ENCODE measurements at regions not wholly inside any gene's neighbourhood (a gene's known extent, or its start where the extent isn't known, plus 50 kb on each side); places are given as distances from the start of the nearest gene placed in this dataset.

GRCh38 chr6:84390851-84391250 is 163.4 kb upstream of the CEP162 start:
- no peak for TF ChIP-seq CTCF (conservative IDR thresholded peaks at IDR 0.05; ENCODE audit: low read length)
- TF ChIP-seq EZH2phosphoT487 (IDR thresholded peaks at IDR 0.05; ENCODE audit: borderline replicate concordance), result no peak
- H4K20me1 ChIP-seq (ENCODE audit: insufficient read depth, low read length, poor library complexity, severe bottlenecking), result no peaks in the 10 kb centered on the region

GRCh38 chr6:84390334-84390733 is 162.9 kb upstream of the CEP162 start:
- H3K9me2 ChIP-seq (replicated peaks; ENCODE audit: low read depth, low read length), result no peaks in the 10 kb centered on the region
- no peak overlapping the region for H3K9ac ChIP-seq (ENCODE audit: low read depth, low read length, poor library complexity, severe bottlenecking)

More at GRCh38 chr6:84390851-84391250, 163.4 kb upstream of the CEP162 start:
- Histone ChIP-seq H3K4me1 (ENCODE audit: insufficient read depth, low read length, poor library complexity, severe bottlenecking) (no peaks in the 10 kb centered on the region), H3K27me3 (ENCODE audit: insufficient read depth, low read length, poor library complexity, severe bottlenecking) (no peaks in the 10 kb centered on the region), H3K9me3 (ENCODE audit: insufficient read depth, low read depth, low read length) (no peaks in the 10 kb centered on the region), H3K36me3 (ENCODE audit: insufficient read depth, low read length) (no peaks in the 10 kb centered on the region), H3F3A (ENCODE audit: low read depth) (no peaks in the 10 kb centered on the region), H3K9ac (ENCODE audit: low read depth, low read length, poor library complexity, severe bottlenecking) (no peak overlapping the region), H2AFZ (ENCODE audit: low read length) (no peak overlapping the region), H3K4me2 (ENCODE audit: low read depth, low read length, poor library complexity, severe bottlenecking) (no peak overlapping the region), H3K79me2 (ENCODE audit: insufficient read depth, low read length) (no peaks in the 10 kb centered on the region), H3K4me3 (ENCODE audit: low read length, poor library complexity, severe bottlenecking) (no peak overlapping the region), H3K9me2 (replicated peaks; ENCODE audit: low read depth, low read length) (no peaks in the 10 kb centered on the region)

GRCh38 chr6:84379142-84379541 is 151.7 kb upstream of the CEP162 start:
- H4K20me1 ChIP-seq (ENCODE audit: insufficient read depth, low read length, poor library complexity, severe bottlenecking), result no peaks in the 10 kb centered on the region
- no peak overlapping the region for H3K4me2 ChIP-seq (ENCODE audit: low read depth, low read length, poor library complexity, severe bottlenecking)
- no peaks in the 10 kb centered on the region for H3K4me1 ChIP-seq (ENCODE audit: insufficient read depth, low read length, poor library complexity, severe bottlenecking)
- no peaks in the 10 kb centered on the region; the same call in 1 of the 2 replicates for H3K9me3 ChIP-seq (ENCODE audit: insufficient read depth, low read depth, low read length)
- no peak overlapping the region for H2AFZ ChIP-seq (ENCODE audit: low read length)
- H3K4me3 ChIP-seq (ENCODE audit: low read length, poor library complexity, severe bottlenecking), result no peak overlapping the region
- no peaks in the 10 kb centered on the region for H3K27me3 ChIP-seq (ENCODE audit: insufficient read depth, low read length, poor library complexity, severe bottlenecking)
- H3K79me2 ChIP-seq (ENCODE audit: insufficient read depth, low read length), result no peaks in the 10 kb centered on the region
- no peak overlapping the region for H3K9ac ChIP-seq (ENCODE audit: low read depth, low read length, poor library complexity, severe bottlenecking)
- TF ChIP-seq EZH2phosphoT487 (IDR thresholded peaks at IDR 0.05; ENCODE audit: borderline replicate concordance), result no peak
- H3K9me2 ChIP-seq (replicated peaks; ENCODE audit: low read depth, low read length), result no peaks in the 10 kb centered on the region
- no peaks in the 10 kb centered on the region for H3K36me3 ChIP-seq (ENCODE audit: insufficient read depth, low read length)
- H3F3A ChIP-seq (ENCODE audit: low read depth), result no peaks in the 10 kb centered on the region

More at GRCh38 chr6:84390334-84390733, 162.9 kb upstream of the CEP162 start:
- Histone ChIP-seq H3F3A (ENCODE audit: low read depth) (no peaks in the 10 kb centered on the region), H3K4me2 (ENCODE audit: low read depth, low read length, poor library complexity, severe bottlenecking) (no peak overlapping the region), H3K9me3 (ENCODE audit: insufficient read depth, low read depth, low read length) (no peaks in the 10 kb centered on the region), H3K36me3 (ENCODE audit: insufficient read depth, low read length) (no peaks in the 10 kb centered on the region), H3K4me1 (ENCODE audit: insufficient read depth, low read length, poor library complexity, severe bottlenecking) (no peaks in the 10 kb centered on the region), H3K27me3 (ENCODE audit: insufficient read depth, low read length, poor library complexity, severe bottlenecking) (no peaks in the 10 kb centered on the region), H3K79me2 (ENCODE audit: insufficient read depth, low read length) (no peaks in the 10 kb centered on the region), H3K4me3 (ENCODE audit: low read length, poor library complexity, severe bottlenecking) (no peak overlapping the region), H4K20me1 (ENCODE audit: insufficient read depth, low read length, poor library complexity, severe bottlenecking) (no peaks in the 10 kb centered on the region), H2AFZ (ENCODE audit: low read length) (no peak overlapping the region)
- TF ChIP-seq CTCF (conservative IDR thresholded peaks at IDR 0.05; ENCODE audit: low read length) (no peak), EZH2phosphoT487 (IDR thresholded peaks at IDR 0.05; ENCODE audit: borderline replicate concordance) (no peak)

- Histone ChIP-seq H3K4me2 (ENCODE audit: low read depth, low read length, poor library complexity, severe bottlenecking) (no peak overlapping the region), H3K79me2 (ENCODE audit: insufficient read depth, low read length) (no peaks in the 10 kb centered on the region), H3K27me3 (ENCODE audit: insufficient read depth, low read length, poor library complexity, severe bottlenecking) (no peaks in the 10 kb centered on the region), H3K36me3 (ENCODE audit: insufficient read depth, low read length) (no peaks in the 10 kb centered on the region), H3K9ac (ENCODE audit: low read depth, low read length, poor library complexity, severe bottlenecking) (no peak overlapping the region), H4K20me1 (ENCODE audit: insufficient read depth, low read length, poor library complexity, severe bottlenecking) (no peaks in the 10 kb centered on the region), H2AFZ (ENCODE audit: low read length) (no peak overlapping the region), H3K9me2 (replicated peaks; ENCODE audit: low read depth, low read length) (no peaks in the 10 kb centered on the region), H3K9me3 (ENCODE audit: insufficient read depth, low read depth, low read length) (no peaks in the 10 kb centered on the region), H3K4me1 (ENCODE audit: insufficient read depth, low read length, poor library complexity, severe bottlenecking) (no peaks in the 10 kb centered on the region), H3K4me3 (ENCODE audit: low read length, poor library complexity, severe bottlenecking) (no peak overlapping the region), H3F3A (ENCODE audit: low read depth) (no peaks in the 10 kb centered on the region)
- no peak for TF ChIP-seq EZH2phosphoT487 (IDR thresholded peaks at IDR 0.05; ENCODE audit: borderline replicate concordance)
- no peak for TF ChIP-seq CTCF (conservative IDR thresholded peaks at IDR 0.05; ENCODE audit: low read length)
These were observed 144.8 kb upstream of the CEP162 start for GRCh38 chr6:84372290-84372689.
